ENCODE measurements at regions not wholly inside any gene's neighbourhood (a gene's known extent, or its start where the extent isn't known, plus 50 kb on each side); places are given as distances from the start of the nearest gene placed in this dataset.

- TF ChIP-seq POLR2AphosphoS5 (IDR thresholded peaks at IDR 0.05) (no peak), POLR2A (IDR thresholded peaks at IDR 0.05) (no peak), CTCF (IDR thresholded peaks at IDR 0.05) (no peak)
Measured at GRCh38 chr1:105294838-105295237, 1545.1 kb downstream of the AMY1C start.
